Sigmoid colon (tissue), 4 donors: ENCODE measurements at regions not wholly inside any gene's neighbourhood (a gene's known extent, or its start where the extent isn't known, plus 50 kb on each side); places are given as distances from the start of the nearest gene placed in this dataset.

ENCODE experiments used
- POLR2A ChIP-seq, 2 donors: fragments of 450-650 bp; IDR thresholded peaks; one replicate each; pipeline ENCODE4 v1.6.1; 2016; ENCODE audit warnings: antibody characterized with exemption in 2 of 2, mild to moderate bottlenecking in 2 of 2, moderate library complexity in 2 of 2
- POLR2AphosphoS5 ChIP-seq, 4 donors: sonication (generic); formaldehyde crosslinking; IDR thresholded peaks; one replicate each; pipeline ENCODE4 v1.6.1; 2017; ENCODE audit warnings: antibody characterized with exemption in 4 of 4

GRCh38 chr18:76013057-76013456 lies 482.0 kb downstream of the ZNF516 start:
- TF ChIP-seq POLR2AphosphoS5 (IDR thresholded peaks at IDR 0.05) (no peak), POLR2A (IDR thresholded peaks at IDR 0.05) (no peak)
